Naive thymus-derived CD4-positive, alpha-beta T cell (primary cell): ENCODE measurements at regions not wholly inside any gene's neighbourhood (a gene's known extent, or its start where the extent isn't known, plus 50 kb on each side); places are given as distances from the start of the nearest gene placed in this dataset.

Source experiments
- ATAC-seq: fragments of 150-1000 bp; cut with Tn5 transposase; 2 replicates; pipeline ENCODE4 v1.10.0; 2021; ENCODE audit warnings: mild to moderate bottlenecking, moderate library complexity
- CTCF ChIA-PET: fragments of 350-600 bp; sonication (Branson Sonifier 250); formaldehyde crosslinking; loops from one replicate; lab custom pipeline; 2021; ENCODE audit warnings: antibody characterized with exemption; lab: Charles Lee
- POLR2A ChIA-PET: fragments of 350-600 bp; sonication (Branson Sonifier 250); formaldehyde crosslinking; loops from one replicate; lab custom pipeline; 2021; ENCODE audit warnings: antibody characterized with exemption, inconsistent platforms; lab: Charles Lee
- DNase-seq, 9 donors: peaks; one replicate each; pipeline versions ENCODE4 v3.0.0 to v3.0.0-alpha.2; 2020 to 2022; ENCODE audit warnings: mixed read lengths in 1 of 9
- H3K27ac ChIP-seq: one replicate; pipeline ENCODE4 v1.7.0; 2013; ENCODE audit warnings: mild to moderate bottlenecking, low read depth, low read length, moderate library complexity
- H3K27me3 ChIP-seq, 2 donors: one replicate each; pipeline ENCODE4 v1.7.0; 2013; ENCODE audit warnings: low read length in 2 of 2, mild to moderate bottlenecking in 2 of 2, moderate library complexity in 2 of 2; ENCODE audit not compliant: control insufficient read depth in 2 of 2, insufficient read depth in 2 of 2
- H3K36me3 ChIP-seq, 3 experiments: 1 replicate in 2 of 3; 2 replicates in 1 of 3; pipeline ENCODE4 v1.7.0; 2013; ENCODE audit warnings: low read length in 3 of 3, mild to moderate bottlenecking in 3 of 3, moderate library complexity in 1 of 3; ENCODE audit not compliant: insufficient read depth in 3 of 3, control insufficient read depth in 2 of 3
- H3K4me1 ChIP-seq, 2 donors: one replicate each; pipeline ENCODE4 v1.7.0; 2013; ENCODE audit warnings: low read length in 2 of 2, mild to moderate bottlenecking in 2 of 2, moderate library complexity in 1 of 2; ENCODE audit not compliant: control insufficient read depth in 2 of 2, insufficient read depth in 2 of 2
- H3K4me3 ChIP-seq: 2 replicates; pipeline ENCODE4 v1.7.0; 2013; ENCODE audit warnings: mild to moderate bottlenecking, low read length
- H3K9me3 ChIP-seq, 3 experiments: 1 replicate in 2 of 3; 2 replicates in 1 of 3; pipeline ENCODE4 v1.7.0; 2013; ENCODE audit warnings: low read length in 3 of 3; ENCODE audit not compliant: control insufficient read depth in 2 of 3
- H3K27ac Mint-ChIP-seq, 9 donors: one replicate each; pipeline ENCODE4 v1.8.0; 2020 to 2022; ENCODE audit warnings: mixed read lengths in 9 of 9, mild to moderate bottlenecking in 8 of 9, moderate library complexity in 5 of 9, inconsistent platforms in 2 of 9
- H3K27me3 Mint-ChIP-seq, 5 donors: one replicate each; pipeline ENCODE4 v1.8.0; 2021 to 2022; ENCODE audit warnings: mixed read lengths in 5 of 5, mild to moderate bottlenecking in 1 of 5
- H3K36me3 Mint-ChIP-seq, 5 donors: one replicate each; pipeline ENCODE4 v1.8.0; 2020 to 2022; ENCODE audit warnings: mixed read lengths in 5 of 5, mild to moderate bottlenecking in 3 of 5, inconsistent platforms in 1 of 5
- H3K4me1 Mint-ChIP-seq, 7 donors: one replicate each; pipeline ENCODE4 v1.8.0; 2020 to 2022; ENCODE audit warnings: mixed read lengths in 7 of 7, mild to moderate bottlenecking in 3 of 7, inconsistent platforms in 1 of 7
- H3K4me3 Mint-ChIP-seq, 10 donors: one replicate each; pipeline ENCODE4 v1.8.0; 2020 to 2022; ENCODE audit warnings: mild to moderate bottlenecking in 10 of 10, mixed read lengths in 10 of 10, moderate library complexity in 6 of 10, inconsistent platforms in 2 of 10
- H3K9me3 Mint-ChIP-seq, 11 donors: one replicate each; pipeline ENCODE4 v1.8.0; 2020 to 2022; ENCODE audit warnings: mixed read lengths in 11 of 11, mild to moderate bottlenecking in 4 of 11, inconsistent platforms in 1 of 11, moderate library complexity in 1 of 11
- intact Hi-C, 2 donors: fragments of 100-400 bp; cut with micrococcal nuclease; formaldehyde crosslinking; loops; one replicate each; pipeline ENCODE4 v1.15.1; 2023

DNA sequence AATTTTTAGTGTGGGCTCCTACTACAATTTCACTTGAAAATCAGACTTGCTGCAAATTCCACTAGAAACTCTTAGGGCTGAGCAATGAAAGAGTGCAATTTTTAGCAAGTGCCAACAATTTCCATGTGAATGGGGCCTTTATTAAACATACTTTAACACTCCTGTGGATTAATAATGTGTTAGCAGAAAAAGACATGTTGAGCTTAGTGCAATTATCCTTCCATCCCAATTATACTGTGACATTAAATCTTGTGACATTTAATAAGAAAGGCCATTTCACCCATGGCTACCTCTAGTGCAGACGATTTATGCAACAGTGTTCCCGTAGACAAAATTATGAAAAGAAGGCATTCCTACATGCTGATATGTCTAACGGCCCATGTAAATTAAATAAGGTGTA lies 639.7 kb downstream of the STK39 start:
- H3K27me3 ChIP-seq, result no peaks in the 10 kb centered on the region
- no peaks in the 10 kb centered on the region for H3K36me3 ChIP-seq
- Mint-ChIP-seq H3K9me3 (peaks cover 0 to 11% (median 0%) of the 10 kb centered on the region in 11 donors), H3K36me3 (no peaks in the 10 kb centered on the region), H3K4me1 (no peaks in the 10 kb centered on the region), H3K27me3 (peaks cover 0 to 8% (median 0%) of the 10 kb centered on the region in 5 donors), H3K4me3 (no peak overlapping the region), H3K27ac (no peak overlapping the region)
- POLR2A ChIA-PET, result no interaction called here
- DNase-seq (no peak), ATAC-seq (no peak)
- H3K4me3 ChIP-seq, result no peak overlapping the region
- H3K4me1 ChIP-seq, result no peaks in the 10 kb centered on the region
- CTCF ChIA-PET, result no interaction called here
- intact Hi-C loops, result no loop called here
- no peak overlapping the region for H3K27ac ChIP-seq
- H3K9me3 ChIP-seq, result no peaks in the 10 kb centered on the region

DNA sequence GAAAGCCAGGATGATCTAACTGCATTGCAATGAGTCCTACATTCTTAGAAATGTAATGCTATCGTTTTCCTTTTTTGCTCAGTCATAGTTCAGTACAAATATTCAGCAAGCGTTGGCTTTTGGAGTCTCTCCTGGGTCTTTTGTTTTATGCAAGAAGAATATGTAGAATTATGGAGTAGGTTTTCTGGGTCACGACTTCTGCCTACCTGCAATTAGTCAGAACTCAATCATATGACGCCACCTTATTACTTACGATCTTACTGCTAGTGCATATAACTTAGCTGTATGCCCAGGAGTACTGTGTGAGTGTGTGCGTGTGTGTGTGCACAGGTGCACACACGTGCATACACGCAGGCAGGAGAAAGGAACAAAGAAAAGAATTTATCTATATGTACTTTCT lies 640.2 kb downstream of the STK39 start:
- ATAC-seq, result no peak

DNA sequence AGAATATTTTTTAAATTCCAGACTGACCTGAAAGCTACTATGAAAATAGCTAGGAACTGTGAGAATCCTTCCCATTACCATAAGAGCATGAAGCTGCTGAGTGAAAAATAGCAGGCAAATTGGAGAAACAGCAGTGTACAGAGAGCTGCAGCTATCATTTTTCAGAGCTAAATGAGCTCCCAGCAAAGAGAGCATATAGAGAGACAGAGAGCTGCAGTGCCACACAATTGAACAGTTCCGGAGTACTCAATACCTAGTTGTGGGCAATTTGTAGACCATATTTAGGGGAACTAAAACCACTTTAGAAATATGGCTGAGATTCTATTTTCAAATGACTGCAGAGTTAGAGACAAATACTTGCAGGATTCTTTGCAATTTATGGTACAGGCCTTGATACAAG lies 645.3 kb downstream of the STK39 start:
- H3K36me3 ChIP-seq, result no peaks in the 10 kb centered on the region
- H3K27me3 ChIP-seq, result no peaks in the 10 kb centered on the region
- Mint-ChIP-seq H3K9me3 (peaks cover 0 to 5% (median 0%) of the 10 kb centered on the region in 11 donors), H3K4me1 (no peaks in the 10 kb centered on the region), H3K27ac (no peak overlapping the region), H3K36me3 (no peaks in the 10 kb centered on the region), H3K27me3 (peaks cover 0 to 4% (median 3%) of the 10 kb centered on the region in 5 donors), H3K4me3 (no peak overlapping the region)
- no peaks in the 10 kb centered on the region for H3K4me1 ChIP-seq
- DNase-seq, result no peak
- POLR2A ChIA-PET, result no interaction called here
- H3K4me3 ChIP-seq, result no peak overlapping the region
- CTCF ChIA-PET, result no interaction called here
- ATAC-seq, result no peak
- no peak overlapping the region for H3K27ac ChIP-seq
- H3K9me3 ChIP-seq, result no peaks in the 10 kb centered on the region
- intact Hi-C loops, result no loop called here

More for the DNA sequence above, 640.2 kb downstream of the STK39 start:
- ChIA-PET CTCF (no interaction called here), POLR2A (no interaction called here)
- Mint-ChIP-seq H3K36me3 (no peaks in the 10 kb centered on the region), H3K4me1 (no peaks in the 10 kb centered on the region), H3K27me3 (peaks cover 0 to 8% (median 0%) of the 10 kb centered on the region in 5 donors), H3K4me3 (no peak overlapping the region), H3K27ac (no peak overlapping the region), H3K9me3 (peaks cover 0 to 11% (median 0%) of the 10 kb centered on the region in 11 donors)
- Histone ChIP-seq H3K27ac (no peak overlapping the region), H3K36me3 (no peaks in the 10 kb centered on the region), H3K4me1 (no peaks in the 10 kb centered on the region), H3K4me3 (no peak overlapping the region), H3K27me3 (no peaks in the 10 kb centered on the region), H3K9me3 (no peaks in the 10 kb centered on the region)
- intact Hi-C loops, result no loop called here
- DNase-seq, result no peak

DNA sequence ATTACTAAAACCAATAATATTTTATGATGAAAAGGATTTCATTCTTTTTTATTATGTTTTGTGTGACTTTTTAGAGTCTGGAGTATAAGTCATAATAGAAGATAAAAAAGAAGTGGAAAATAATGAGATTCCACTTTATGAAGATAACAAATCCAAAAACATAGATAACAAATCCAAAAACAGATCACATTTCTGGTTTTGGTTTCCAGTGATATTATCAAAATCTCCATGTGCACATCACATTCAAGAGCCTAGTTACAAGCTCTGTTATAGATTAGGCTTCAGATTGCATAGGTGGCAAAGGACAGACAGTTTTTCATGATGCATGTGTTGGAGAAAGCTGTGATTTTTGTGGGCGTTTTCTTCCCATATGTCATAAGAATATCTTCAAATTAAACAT lies 648.2 kb downstream of the STK39 start:
- H3K9me3 ChIP-seq, result no peaks in the 10 kb centered on the region
- no peaks in the 10 kb centered on the region for H3K4me1 ChIP-seq
- intact Hi-C loops, result no loop called here
- ATAC-seq, result no peak
- Mint-ChIP-seq H3K4me1 (peaks cover 0 to 5% (median 0%) of the 10 kb centered on the region in 7 donors), H3K36me3 (no peaks in the 10 kb centered on the region), H3K4me3 (no peak overlapping the region), H3K27ac (no peak overlapping the region), H3K9me3 (peaks cover 0 to 5% (median 0%) of the 10 kb centered on the region in 11 donors), H3K27me3 (peaks cover 0 to 4% (median 3%) of the 10 kb centered on the region in 5 donors)
- H3K36me3 ChIP-seq, result no peaks in the 10 kb centered on the region
- H3K4me3 ChIP-seq, result no peak overlapping the region
- no peaks in the 10 kb centered on the region for H3K27me3 ChIP-seq
- ChIA-PET POLR2A (no interaction called here), CTCF (no interaction called here)
- no peak for DNase-seq
- H3K27ac ChIP-seq, result no peak overlapping the region

DNA sequence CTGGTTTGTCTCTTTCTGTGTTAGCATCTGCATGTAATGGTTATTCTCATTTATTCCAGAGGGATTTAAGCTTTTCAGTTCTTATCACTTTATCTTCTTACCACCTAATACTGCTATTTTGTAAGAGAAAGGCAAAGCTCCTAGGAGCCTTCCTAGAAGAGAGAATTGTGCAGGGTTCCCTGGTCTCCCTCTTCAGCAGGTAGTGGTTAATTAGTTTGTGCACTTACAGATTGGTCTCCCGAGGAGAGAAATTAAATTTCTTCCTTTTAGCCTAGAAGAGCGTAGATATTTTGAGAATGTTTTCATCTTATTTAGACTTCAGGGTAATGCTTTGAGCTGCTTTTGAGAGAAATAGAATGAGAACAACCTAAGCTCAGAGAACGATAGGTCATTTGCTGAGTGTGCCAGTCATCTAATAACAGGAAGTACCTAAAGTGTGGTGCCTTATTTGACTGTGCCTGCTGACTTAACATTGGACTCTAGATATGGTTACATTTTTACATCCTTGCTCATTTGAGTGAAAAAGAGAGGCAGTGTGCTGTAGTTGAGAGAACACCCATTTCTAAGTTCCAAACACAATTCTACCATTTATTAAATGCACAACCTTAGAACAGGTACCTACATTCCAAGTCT lies 651.4 kb downstream of the STK39 start:
- ChIA-PET CTCF (no interaction called here), POLR2A (interaction anchor here (0.6 kb wide), 1 partner anchor 180 kb away, joined by 3 read pairs; no protein-coding TSS in a partner anchor)
- no peaks in the 10 kb centered on the region for H3K4me1 ChIP-seq
- H3K36me3 ChIP-seq, result no peaks in the 10 kb centered on the region
- Mint-ChIP-seq H3K27ac (no peak overlapping the region), H3K4me3 (peak overlapping the region in 5 of 10 donors; percentile 8 to 20 (median 10)), H3K27me3 (peaks cover 0 to 9% (median 0%) of the 10 kb centered on the region in 5 donors), H3K9me3 (peaks cover 0 to 8% (median 0%) of the 10 kb centered on the region in 11 donors), H3K4me1 (peaks cover 0 to 5% (median 0%) of the 10 kb centered on the region in 7 donors), H3K36me3 (no peaks in the 10 kb centered on the region)
- no peak overlapping the region for H3K27ac ChIP-seq
- H3K27me3 ChIP-seq, result no peaks in the 10 kb centered on the region
- H3K9me3 ChIP-seq, result no peaks in the 10 kb centered on the region
- no peak for ATAC-seq
- no peak overlapping the region for H3K4me3 ChIP-seq
- intact Hi-C loops, result no loop called here
- no peak for DNase-seq

DNA sequence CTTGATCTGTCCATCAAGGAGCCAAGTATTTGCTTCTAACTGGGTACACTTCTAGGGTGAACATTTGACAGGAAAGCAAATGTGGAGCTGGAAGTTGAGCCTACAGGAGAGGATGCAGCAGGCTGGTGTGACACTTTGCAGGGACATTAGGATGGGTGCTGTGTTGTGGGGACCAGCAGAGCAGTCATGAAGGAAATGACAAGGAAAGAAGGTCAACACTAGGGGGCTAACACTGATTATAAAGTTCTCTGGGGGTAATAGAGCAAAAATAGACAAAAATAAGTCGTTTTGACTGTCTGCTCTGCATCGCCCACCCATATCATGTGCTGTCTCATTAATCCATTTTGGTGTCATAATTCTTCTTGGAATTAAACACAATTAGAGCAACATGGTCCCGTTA lies 652.4 kb downstream of the STK39 start:
- Mint-ChIP-seq H3K27ac (no peak overlapping the region), H3K9me3 (peaks cover 0 to 8% (median 0%) of the 10 kb centered on the region in 11 donors), H3K36me3 (no peaks in the 10 kb centered on the region), H3K4me1 (peaks cover 0 to 5% (median 0%) of the 10 kb centered on the region in 7 donors), H3K4me3 (no peak overlapping the region), H3K27me3 (peaks cover 0 to 9% (median 0%) of the 10 kb centered on the region in 5 donors)
- POLR2A ChIA-PET, result no interaction called here
- DNase-seq (no peak), ATAC-seq (no peak)
- H3K27ac ChIP-seq, result no peak overlapping the region
- no peaks in the 10 kb centered on the region for H3K9me3 ChIP-seq
- H3K27me3 ChIP-seq, result no peaks in the 10 kb centered on the region
- intact Hi-C loops, result no loop called here
- H3K4me3 ChIP-seq, result no peak overlapping the region
- CTCF ChIA-PET, result no interaction called here
- H3K36me3 ChIP-seq, result no peaks in the 10 kb centered on the region
- H3K4me1 ChIP-seq, result no peaks in the 10 kb centered on the region

DNA sequence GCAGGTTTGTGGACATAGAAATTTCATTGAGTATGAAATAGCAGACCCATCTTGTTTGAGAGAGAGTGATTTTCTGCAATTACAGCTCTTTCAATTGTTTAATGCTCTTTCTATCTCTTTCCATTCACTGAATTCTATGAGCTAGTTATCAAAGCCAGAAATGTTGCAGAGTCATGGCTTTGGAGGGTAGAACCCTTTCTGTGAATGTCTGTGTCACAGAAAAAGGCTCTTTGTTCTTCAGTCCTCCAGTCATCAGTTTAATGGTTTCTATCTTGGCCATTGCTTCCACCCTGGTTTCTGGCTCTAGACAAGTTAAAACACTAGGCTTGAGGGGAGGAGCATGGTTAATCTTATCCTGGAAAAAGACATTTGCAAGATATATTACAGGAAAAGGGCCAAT lies 655.0 kb downstream of the STK39 start:
- H3K9me3 Mint-ChIP-seq, result peaks cover 0 to 8% (median 0%) of the 10 kb centered on the region in 11 donors
- H3K9me3 ChIP-seq, result no peaks in the 10 kb centered on the region
- H3K4me1 ChIP-seq, result no peaks in the 10 kb centered on the region
- no peaks in the 10 kb centered on the region for H3K27me3 ChIP-seq
- H3K27ac Mint-ChIP-seq, result no peak overlapping the region
- H3K4me3 Mint-ChIP-seq, result no peak overlapping the region
- ATAC-seq (no peak), DNase-seq (no peak)
- peaks cover 0 to 5% (median 0%) of the 10 kb centered on the region in 7 donors for H3K4me1 Mint-ChIP-seq
- no peaks in the 10 kb centered on the region for H3K36me3 Mint-ChIP-seq
- no peak overlapping the region for H3K4me3 ChIP-seq
- ChIA-PET CTCF (no interaction called here), POLR2A (no interaction called here)
- intact Hi-C loops, result no loop called here
- H3K27me3 Mint-ChIP-seq, result peaks cover 0 to 5% (median 0%) of the 10 kb centered on the region in 5 donors
- no peaks in the 10 kb centered on the region for H3K36me3 ChIP-seq
- H3K27ac ChIP-seq, result no peak overlapping the region
